GM21423 (cell line): ENCODE measurements at regions not wholly inside any gene's neighbourhood (a gene's known extent, or its start where the extent isn't known, plus 50 kb on each side); places are given as distances from the start of the nearest gene placed in this dataset.

ENCODE experiments used
- ATAC-seq: cut with Tn5 transposase; IDR thresholded peaks from one replicate; pipeline ENCODE4 v1.9.1; 2021; ENCODE audit warnings: mild to moderate bottlenecking, moderate library complexity; ENCODE audit not compliant: unreplicated experiment

DNA sequence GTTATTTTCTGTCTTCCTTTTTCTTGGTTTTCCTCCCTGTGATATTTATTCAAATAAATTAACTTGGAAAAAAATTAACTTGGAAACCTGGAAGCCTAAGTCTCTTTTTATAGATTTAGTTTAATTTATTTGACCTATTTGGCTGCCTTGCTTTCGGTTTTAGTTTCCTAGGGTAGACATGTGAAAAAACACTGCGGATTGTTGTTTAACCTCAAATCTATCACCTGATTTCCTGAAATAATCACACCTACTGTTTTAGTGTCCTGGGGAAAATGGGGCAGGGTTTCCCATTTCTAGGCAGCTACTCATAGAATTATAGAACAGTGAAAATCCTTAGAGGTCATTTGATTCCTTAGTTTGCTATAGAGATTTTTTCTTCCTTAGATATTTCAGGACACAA lies 412.4 kb downstream of the PCDH17 start:
- ATAC-seq = no peak

DNA sequence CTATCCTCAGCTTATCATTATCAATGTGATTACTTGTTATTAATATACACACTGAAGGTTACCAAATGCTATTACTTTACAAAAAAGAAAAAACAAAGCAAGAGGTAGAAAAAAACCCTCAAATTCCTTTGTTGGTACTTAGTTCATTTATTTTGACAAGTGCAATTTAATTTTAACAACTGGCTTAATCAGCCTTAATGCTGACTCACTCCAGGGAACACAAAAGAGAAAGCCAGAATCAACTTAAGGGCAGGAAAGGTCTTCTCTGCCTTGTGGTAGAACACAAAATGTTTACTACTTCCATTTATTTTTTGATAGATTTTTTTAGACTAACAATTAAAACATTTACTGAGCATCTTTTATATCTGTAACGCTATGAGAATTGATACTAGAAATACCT lies 417.1 kb downstream of the PCDH17 start:
- no peak for ATAC-seq

DNA sequence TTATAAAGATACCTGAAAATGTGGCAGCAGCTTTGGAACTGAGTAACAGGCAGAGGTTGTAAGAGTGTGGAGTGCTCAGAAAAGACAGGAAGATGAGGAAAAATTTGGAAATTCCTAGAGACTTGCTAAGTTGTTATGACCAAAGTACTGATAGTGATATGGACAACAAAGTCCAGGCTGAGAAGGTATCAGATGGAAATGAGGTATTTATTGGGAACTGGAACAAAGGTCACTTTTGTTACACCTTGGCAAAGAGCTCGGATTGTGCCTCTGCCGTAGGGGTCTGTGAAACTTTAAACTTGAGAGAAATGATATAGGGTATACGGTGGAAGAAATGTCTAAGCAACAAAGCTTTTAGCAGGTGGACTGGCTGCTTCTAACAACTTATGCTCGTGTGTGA lies 419.9 kb downstream of the PCDH17 start:
- no peak for ATAC-seq

DNA sequence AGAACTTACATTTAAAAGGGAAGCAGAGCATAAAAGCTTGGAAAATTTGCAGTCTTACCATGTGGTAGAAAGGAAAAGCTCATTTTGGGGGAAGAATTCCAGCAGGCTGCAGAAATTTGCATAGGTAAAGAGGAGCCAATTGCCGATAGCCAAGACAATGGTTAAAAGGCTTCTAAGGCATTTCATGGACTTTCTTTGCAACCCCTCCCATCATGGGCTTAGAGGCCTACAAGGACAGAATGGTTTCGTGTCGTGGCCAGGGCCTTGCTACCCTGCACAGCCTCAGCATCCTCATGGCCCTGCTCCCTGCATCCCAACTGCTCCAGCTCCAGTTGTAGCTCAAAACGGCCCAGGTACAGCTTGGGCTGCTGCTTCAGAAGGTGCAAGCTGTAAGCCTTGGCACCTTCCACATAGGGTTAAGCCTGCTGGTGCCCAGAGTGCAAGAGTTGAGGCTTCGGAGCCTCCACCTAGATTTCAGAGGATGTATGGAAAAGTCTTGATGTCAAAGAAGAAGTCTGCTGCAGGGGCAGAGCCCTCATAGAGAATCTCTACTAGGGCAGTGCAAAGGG lies 420.3 kb downstream of the PCDH17 start:
- ATAC-seq = no peak

DNA sequence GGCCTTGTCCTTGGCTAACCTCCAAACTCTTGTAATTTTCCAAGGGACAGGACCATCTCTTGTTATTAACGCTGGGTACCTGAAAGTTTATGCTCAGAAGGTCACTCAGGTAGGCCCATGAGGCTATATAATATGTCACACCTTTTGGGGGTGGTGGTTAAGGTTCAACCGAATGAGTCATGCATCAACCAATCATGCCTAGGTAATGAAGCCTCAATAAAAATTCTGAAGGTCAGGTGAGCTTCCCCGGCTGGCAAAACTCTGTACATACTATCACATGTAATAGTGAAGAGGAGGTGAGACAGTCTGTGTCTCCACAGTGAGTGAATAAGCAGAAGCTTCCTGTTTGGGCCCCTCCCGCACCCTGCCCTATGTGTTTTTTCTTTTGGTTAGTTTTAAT lies 424.9 kb downstream of the PCDH17 start:
- ATAC-seq = no peak

DNA sequence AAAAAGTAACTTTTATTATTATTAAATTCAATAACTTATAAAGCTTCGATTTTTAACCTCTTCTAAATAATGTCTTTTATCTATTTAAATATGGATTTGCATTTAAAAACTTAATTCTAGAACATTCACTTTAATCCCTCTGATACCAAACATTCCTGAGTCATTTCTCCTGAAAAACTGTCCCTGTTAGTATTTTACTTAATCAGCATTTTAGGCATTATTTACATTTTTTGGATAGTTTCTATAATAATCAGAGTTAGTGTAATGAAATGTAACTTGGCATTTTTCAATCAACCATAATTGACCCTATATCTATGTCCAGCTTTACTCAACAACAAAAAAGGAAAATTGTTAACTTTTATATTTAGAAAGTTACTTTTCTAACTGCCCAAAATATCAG lies 428.1 kb downstream of the PCDH17 start:
- no peak for ATAC-seq

DNA sequence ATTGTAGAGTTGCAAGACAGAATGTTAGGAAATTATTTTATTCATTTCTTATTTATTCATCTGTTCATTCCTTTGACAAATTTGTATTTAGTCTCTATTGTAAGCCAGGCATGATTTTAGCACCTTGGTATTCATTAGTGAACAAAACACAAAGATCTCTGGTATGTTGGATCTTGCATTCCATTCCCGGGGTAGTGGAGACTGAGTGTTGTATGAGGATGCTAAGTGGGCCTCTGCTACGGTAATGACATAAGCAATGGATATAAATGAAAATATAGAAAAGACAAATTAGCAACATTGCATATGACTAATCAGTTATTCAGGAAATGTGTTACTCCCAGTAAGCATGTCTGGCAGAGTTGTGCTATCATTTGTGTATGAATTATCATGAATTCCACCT lies 449.3 kb downstream of the PCDH17 start:
- ATAC-seq = no peak

DNA sequence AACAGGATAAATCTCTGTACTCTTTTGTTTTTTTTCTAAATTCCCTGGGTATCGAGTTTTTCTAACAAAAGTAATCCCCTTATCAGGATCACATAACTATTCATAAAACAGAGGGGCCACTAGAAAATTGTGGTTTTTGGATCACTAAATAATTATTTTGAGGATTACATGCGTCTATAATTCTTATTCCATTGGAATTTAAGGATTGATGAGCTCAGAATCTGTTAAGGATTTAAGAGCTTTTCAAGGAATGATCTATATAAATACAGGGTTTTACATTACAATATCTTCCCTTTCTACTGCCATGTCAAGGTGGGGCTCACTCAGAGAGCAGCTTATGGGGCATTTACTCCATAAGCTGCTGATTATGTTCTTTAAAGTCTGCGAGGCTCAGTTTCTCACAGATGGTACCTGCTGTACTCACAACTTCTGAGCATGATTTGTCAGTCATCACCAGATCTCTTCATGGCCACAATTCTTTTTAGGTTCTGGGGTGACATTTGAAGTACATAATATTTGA lies 449.8 kb downstream of the PCDH17 start:
- no peak for ATAC-seq

DNA sequence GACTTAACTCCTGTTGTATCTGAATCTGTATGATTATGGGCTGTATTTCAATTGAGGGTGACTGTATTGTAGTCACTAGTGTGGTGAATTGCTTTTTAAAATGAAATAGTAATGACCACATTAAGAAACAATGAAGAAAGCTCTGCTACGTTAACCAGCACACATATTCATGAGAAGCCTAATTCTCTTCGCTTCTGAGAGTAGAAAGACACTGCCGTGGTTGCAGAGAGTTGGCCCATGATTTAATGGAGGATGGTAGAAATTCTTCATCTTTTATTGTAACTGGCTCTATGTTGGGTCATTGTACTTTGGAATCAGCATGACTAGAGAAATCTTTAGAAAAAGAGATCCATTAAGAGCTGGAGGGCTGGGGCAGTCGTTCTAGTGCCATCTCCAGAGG lies 451.5 kb downstream of the PCDH17 start:
- ATAC-seq = no peak

DNA sequence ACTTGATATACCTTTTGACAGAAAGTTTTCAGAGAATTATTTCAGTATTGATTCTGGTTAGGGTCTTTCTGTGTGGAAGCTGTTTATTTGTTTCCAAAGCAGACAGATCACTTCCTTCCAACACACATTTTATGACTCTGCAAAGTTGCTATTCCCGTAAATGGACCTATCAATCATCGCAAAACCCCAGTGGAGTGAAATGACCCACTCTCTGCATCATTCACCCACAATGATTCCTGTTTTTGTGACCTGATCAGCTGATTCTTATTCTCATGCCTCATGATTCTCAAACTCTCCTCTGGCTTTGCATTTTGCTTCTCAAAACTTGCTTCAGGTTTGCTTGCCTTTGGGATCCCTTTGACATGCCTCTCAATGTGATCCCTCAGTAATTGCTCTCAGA lies 453.7 kb downstream of the PCDH17 start:
- no peak for ATAC-seq

DNA sequence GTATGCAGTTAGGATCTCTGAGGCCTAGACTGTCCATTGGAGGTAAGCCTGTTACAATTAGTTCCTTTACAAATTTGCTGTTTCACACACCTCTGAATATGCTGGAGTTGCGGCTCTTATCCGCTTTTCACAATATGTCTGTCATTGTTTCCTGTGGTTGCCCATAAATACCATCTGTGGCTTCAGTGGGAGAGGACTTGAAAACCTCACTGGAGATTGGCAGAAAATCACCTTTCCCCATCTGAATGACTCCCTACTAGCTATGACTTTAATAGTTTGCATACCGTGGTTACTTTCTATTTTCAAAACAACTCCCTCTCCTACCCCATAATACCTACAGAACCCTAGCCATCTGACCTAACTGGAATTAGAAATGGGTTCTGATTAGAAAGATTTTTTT lies 454.3 kb downstream of the PCDH17 start:
- no peak for ATAC-seq

DNA sequence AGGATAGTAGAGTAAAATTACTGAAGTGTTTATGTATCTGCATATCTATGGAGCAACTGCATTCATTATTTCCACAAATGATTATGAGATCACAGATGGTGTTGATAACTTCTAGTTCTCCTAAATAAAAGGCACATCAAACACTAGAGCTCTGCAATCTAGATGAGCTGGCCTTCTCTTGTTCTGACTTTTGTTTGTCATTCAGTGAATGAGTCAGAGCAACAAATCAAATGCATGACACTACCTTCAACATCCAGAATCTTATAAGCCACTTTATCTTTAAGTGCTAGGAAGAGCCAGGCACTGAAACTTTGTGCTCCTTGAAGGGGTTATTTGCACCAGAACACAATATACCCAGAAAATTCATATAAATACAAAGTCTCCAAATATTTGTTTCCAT lies 456.0 kb downstream of the PCDH17 start:
- ATAC-seq = no peak

DNA sequence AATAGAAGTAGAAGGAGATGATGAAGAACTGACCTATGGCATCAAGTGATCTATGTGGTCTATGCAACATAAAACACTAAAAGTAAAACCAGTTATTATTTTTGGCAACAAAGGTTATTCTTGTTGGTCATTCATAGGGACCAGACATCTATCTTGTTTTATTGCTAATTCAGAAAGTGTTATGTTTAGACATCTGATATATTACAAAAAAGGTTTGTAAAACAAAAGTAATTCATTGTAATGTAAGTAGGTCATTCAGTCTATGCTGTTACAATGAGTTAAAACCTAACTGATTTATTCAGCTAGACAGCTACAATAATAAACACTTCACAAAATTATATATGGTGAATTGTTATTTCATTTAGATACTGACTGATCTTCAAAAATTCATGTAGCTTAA lies 461.9 kb downstream of the PCDH17 start:
- no peak for ATAC-seq

DNA sequence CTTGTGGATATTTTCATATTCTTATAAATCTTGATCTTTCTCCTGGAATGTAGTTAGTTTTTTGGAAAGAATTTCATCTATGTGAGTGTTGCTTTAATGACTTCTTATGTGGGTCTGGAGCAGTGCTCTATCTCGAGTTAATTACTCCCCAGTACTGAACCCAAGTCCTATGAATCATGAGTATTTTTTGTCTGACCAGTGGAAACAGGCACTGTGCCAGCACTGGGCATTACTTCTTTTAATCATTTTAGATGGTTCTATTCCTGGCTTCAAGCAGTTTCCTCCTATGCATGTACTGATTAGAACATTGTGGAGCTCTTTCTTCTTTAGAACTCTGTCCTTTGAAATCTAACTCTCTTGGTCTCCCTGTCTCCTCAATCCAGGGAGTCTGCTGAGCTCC lies 466.3 kb downstream of the PCDH17 start:
- ATAC-seq = no peak

DNA sequence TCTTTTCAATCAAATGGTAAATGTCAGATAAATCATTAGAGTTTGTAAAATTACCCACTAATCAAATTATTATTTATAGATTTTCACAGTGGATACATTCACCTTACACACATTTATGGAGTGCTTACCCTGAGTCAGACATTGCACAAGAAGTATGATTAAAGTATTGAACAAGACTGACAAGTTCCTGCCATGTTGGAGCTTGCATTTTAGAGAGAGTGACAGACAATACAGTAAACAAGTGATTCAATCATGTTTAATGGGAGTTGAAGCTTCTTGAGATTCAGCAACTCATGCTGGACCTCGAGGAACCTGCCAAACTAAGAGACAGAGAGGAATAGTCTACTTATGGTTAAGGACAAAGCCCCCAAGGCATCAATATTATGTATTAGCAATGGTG lies 487.8 kb downstream of the PCDH17 start:
- ATAC-seq = no peak

DNA sequence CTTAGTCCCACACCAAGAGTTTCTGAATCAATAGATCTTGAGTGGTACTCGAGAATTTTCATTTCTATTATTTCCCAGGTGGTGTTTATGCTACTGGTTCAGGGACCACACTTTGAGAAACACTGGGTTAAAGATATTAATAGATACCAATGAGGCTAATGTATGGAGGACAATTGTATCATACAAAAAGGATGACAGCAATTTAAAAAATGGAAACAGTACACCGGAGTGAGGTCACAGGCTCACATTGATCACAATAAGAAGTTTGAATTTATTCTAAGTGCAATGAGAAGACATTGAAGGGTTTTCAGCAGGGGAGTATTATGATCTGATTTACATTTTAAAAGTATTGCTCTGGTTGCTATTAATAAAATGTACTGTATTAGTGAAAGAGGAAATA lies 488.3 kb downstream of the PCDH17 start:
- ATAC-seq = no peak

DNA sequence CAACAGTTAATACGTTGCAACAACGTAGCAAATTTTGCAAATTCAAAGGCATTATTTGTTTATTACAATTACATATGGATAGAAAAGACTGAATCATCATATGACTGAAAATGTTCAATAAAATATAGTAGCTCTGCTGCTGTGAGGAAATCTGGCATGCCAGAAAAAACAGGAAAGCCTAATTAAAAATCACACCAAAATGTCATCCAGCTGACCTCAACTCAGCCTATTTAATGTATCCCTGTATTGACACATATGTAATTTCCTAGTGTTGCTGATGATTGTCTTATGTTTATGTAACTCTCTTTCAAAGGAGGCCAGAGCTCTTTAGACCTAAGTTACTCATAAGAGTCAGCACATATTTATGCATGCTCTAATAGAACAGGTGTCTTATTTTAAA lies 495.0 kb downstream of the PCDH17 start:
- ATAC-seq = no peak

DNA sequence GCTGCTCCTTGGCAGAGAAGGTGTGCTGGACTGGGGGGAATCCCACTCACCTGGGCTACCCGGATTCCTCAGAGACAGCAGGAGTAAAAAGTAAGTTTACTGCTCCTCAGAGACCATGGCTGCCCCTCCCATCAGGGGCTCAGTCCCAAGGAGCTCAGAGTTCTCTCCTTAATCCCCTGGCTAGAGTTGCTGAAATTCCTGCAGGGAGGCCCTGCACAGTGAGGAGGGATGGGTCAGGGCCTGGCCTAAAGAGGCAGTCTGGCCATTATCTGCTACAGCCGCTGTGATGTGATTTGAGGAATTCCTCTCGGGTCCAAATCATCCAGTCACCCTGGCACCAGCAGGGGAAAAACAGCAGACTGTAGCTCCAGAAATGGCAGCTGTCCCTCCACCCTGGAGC lies 502.5 kb downstream of the PCDH17 start:
- ATAC-seq = no peak

DNA sequence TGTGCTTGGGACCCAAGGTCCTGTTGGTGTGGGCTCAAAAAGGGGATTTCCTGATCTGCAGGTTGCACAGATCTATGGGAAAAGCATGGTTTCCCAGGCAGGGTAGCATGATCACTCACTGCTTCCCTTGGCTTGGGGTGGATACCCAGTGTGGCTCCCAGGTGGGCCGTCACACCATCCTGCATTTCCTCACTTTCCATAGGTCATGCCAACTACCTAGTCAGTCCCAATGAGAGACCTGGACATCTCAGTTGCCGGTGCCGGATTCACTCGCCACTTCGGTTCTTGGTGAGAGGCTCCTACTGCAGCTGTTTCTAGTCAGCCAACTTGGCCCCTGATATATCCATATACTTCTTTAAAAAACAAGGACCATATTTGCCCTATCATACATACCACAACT lies 503.0 kb downstream of the PCDH17 start:
- no peak for ATAC-seq

DNA sequence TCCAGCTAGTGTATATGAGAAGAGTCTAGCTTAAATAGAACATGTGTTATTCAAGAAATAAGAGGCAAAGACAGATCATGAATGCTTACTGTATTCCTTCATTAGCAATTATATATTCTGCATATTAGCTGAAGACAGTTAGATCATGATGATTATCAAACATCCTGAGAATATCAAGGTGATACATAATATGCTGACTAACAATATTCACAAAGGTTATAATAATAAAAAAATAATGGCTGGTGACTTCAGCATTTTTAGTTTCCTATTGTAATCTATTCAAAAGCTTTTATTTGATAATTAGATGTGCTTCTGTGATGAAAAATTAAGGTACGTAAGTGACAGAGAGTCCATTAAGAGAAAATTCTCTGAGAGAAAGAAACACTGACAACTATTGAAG lies 511.4 kb downstream of the PCDH17 start:
- no peak for ATAC-seq

DNA sequence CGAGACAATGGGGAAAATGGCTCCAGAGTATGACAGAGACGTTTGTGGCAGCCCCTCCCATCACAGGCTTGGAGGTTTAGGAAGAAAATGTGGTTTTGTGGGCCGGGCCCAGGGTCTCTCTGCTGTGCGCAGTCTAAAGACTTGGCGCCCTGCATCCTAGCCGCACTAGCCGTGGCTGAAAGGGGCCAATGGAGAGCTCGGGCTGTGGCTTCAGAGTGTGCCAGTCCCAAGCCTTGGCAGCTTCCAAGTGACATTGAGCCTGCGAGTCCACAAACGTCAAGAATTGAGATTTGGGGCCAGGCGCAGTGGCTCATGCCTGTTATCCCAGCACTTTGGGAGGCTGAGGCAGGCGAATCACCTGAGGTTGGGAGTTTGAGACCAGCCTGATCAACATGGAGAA lies 513.1 kb downstream of the PCDH17 start:
- no peak for ATAC-seq

DNA sequence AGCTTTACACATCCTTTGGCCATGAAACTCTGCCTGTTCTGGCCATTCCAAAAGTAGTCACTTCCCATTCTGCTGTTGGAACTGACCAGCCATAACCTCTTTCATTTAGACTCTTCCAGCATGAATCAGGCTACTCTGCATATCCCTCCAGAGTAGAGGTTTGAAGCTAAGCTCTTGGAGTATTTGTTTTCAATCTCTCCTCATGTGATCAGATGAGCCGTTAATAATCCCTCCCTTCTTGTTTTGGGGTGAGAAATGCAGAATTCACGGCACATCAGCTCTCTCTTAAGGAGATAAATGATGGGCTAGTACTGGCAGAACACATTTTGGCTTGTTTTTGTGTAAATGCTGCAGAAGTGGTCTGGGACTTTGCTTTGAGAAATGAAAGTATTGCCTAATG lies 519.9 kb downstream of the PCDH17 start:
- no peak for ATAC-seq

DNA sequence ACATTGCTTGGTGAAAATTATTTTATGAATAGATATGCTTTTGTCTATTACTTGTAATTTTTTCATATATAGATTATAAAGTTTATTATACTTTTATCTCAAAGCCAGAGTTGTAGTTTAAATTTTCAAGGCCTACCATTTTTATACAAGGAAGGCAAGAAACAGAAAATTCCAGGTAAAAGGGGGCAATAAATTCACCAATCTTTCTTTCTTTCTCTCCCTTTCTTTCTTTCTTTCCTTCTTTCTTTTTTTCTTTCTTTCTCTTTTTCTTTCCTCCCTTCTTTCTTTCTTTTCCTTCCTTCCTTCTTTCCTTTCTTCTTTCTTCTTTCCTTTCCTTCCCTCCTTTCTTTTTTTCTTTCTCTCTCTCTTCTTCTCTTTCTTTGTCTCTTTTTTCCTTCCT lies 529.4 kb downstream of the PCDH17 start:
- ATAC-seq = no peak

DNA sequence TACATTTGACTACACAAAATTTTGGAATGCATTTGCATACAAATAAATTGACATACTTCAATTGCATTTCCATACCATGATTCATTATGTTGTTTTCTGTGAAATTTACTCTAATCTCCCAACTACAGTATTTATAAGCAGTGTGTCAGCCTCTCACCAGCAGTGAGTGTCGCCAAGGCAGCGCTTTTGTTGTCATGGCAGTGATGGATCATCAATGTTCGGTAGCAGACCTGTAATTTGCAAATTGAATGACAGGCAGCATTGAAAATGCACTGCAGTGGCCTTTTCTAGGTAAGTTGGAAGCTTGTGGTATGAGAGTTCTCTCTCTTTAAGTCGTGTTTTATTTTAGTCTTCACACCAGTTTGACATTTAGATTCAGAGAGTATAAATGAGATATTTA lies 534.1 kb downstream of the PCDH17 start:
- no peak for ATAC-seq
